H7 (cell line): ENCODE measurements at regions not wholly inside any gene's neighbourhood (a gene's known extent, or its start where the extent isn't known, plus 50 kb on each side); places are given as distances from the start of the nearest gene placed in this dataset.

Source experiments
- DNase-seq: peaks from one replicate; pipeline ENCODE4 v3.0.0; 2012
- H3K27me3 ChIP-seq: 2 replicates; pipeline ENCODE4 v1.6.0; 2011; ENCODE audit warnings: mild to moderate bottlenecking, low read length; ENCODE audit not compliant: control insufficient read depth, insufficient read depth
- H3K36me3 ChIP-seq: replicated peaks from 2 replicates; pipeline ENCODE4 v1.5.1; 2011; ENCODE audit warnings: low read length; ENCODE audit not compliant: control insufficient read depth, insufficient read depth
- H3K4me3 ChIP-seq: 2 replicates; pipeline ENCODE4 v1.5.1; 2011; ENCODE audit warnings: low read depth, mild to moderate bottlenecking, control low read depth, low read length, moderate library complexity; ENCODE audit not compliant: insufficient read depth

- DNase-seq: no peak
- H3K27me3 ChIP-seq: no peaks in the 10 kb centered on the region
- H3K36me3 ChIP-seq: no peaks in the 10 kb centered on the region
- H3K4me3 ChIP-seq: no peak overlapping the region
These were observed 56.8 kb upstream of the NANOGP8 start for GRCh38 chr15:35141743-35142471.

GRCh38 chr15:35139822-35140221 is 54.7 kb upstream of the NANOGP8 start:
- Histone ChIP-seq H3K36me3 (no peaks in the 10 kb centered on the region), H3K27me3 (no peaks in the 10 kb centered on the region), H3K4me3 (no peak overlapping the region)
- no peak for DNase-seq

GRCh38 chr15:35137190-35137574 is 52.1 kb upstream of the NANOGP8 start:
- Histone ChIP-seq H3K27me3 (no peaks in the 10 kb centered on the region), H3K4me3 (no peak overlapping the region), H3K36me3 (no peaks in the 10 kb centered on the region)
- DNase-seq: no peak

- Histone ChIP-seq H3K36me3 (no peaks in the 10 kb centered on the region), H3K4me3 (no peak overlapping the region), H3K27me3 (no peaks in the 10 kb centered on the region)
- DNase-seq: no peak
These were observed 51.5 kb upstream of the NANOGP8 start for GRCh38 chr15:35136321-35137189.
